Karpas-422 (cell line): ENCODE measurements at regions not wholly inside any gene's neighbourhood (a gene's known extent, or its start where the extent isn't known, plus 50 kb on each side); places are given as distances from the start of the nearest gene placed in this dataset.

Source experiments
- DNase-seq: peaks from one replicate; pipeline ENCODE4 v3.0.0-alpha.2; 2015
- H2AFZ ChIP-seq: fragments of 200-600 bp; sonication (generic); 2 replicates; pipeline ENCODE4 v1.6.1; 2014; ENCODE audit warnings: antibody characterized with exemption, low read length, mixed read lengths
- H3K27ac ChIP-seq: fragments of 200-600 bp; sonication (generic); 2 replicates; pipeline ENCODE4 v1.5.1; 2014; ENCODE audit warnings: mild to moderate bottlenecking, low read length, moderate library complexity
- H3K27me3 ChIP-seq: fragments of 200-600 bp; sonication (generic); 2 replicates; pipeline ENCODE4 v1.6.1; 2014; ENCODE audit warnings: low read length, mixed read lengths
- H3K36me3 ChIP-seq: fragments of 200-600 bp; sonication (generic); 2 replicates; pipeline ENCODE4 v1.6.1; 2014; ENCODE audit warnings: low read length, mixed read lengths; ENCODE audit not compliant: insufficient read depth
- H3K4me1 ChIP-seq: fragments of 200-600 bp; sonication (generic); 2 replicates; pipeline ENCODE4 v1.6.1; 2014; ENCODE audit warnings: mild to moderate bottlenecking, low read length, mixed read lengths
- H3K4me2 ChIP-seq: fragments of 200-600 bp; sonication (generic); 2 replicates; pipeline ENCODE4 v1.6.1; 2014; ENCODE audit warnings: low read length, low read depth, mild to moderate bottlenecking; ENCODE audit not compliant: poor library complexity, severe bottlenecking
- H3K4me3 ChIP-seq: fragments of 200-600 bp; sonication (generic); 2 replicates; pipeline ENCODE4 v1.5.1; 2014; ENCODE audit warnings: mild to moderate bottlenecking, antibody characterized with exemption, low read length, mixed read lengths
- H3K79me2 ChIP-seq: fragments of 200-600 bp; sonication (generic); 2 replicates; pipeline ENCODE4 v1.6.1; 2014; ENCODE audit warnings: mild to moderate bottlenecking, low read length, mixed read lengths
- H3K9ac ChIP-seq: fragments of 200-600 bp; sonication (generic); 2 replicates; pipeline ENCODE4 v1.6.0; 2014; ENCODE audit warnings: low read length
- H3K9me2 ChIP-seq: fragments of 200-600 bp; sonication (generic), shearing (Covaris generic); replicated peaks from 2 replicates; pipeline ENCODE4 v1.6.0; 2014; ENCODE audit warnings: mild to moderate bottlenecking, low read length, moderate library complexity; ENCODE audit not compliant: insufficient read depth
- H3K9me3 ChIP-seq: fragments of 300-700, 200-600 bp; sonication (generic); 2 replicates; pipeline ENCODE4 v1.6.1; 2014; ENCODE audit warnings: low read length, mixed read lengths
- H4K20me1 ChIP-seq: fragments of 200-600 bp; sonication (generic); 2 replicates; pipeline ENCODE4 v1.6.1; 2014; ENCODE audit warnings: mild to moderate bottlenecking, antibody characterized with exemption, low read length, low read depth; ENCODE audit not compliant: insufficient read depth

DNA sequence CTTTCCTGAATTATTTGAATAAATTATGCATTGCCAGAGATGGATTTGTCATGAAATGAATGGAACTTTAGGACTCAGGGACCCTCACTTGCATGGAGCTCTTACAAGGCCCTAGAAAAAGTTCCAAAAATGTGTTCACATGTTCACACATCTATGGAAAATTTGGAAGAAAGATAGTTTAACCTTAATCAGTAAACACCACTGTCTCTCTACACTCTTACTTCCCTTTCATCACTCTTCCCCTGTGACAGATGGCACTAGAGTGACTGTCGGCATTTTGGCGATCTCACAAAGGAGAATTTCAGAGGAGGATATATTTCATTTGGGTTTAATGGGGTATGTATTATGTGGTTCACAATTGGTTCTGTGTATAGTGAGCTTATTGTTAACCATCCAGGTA lies 600.8 kb downstream of the IGSF11 start:
- Histone ChIP-seq H3K27ac (no peak overlapping the region), H4K20me1 (no peaks in the 10 kb centered on the region), H3K9me3 (no peaks in the 10 kb centered on the region), H3K27me3 (no peaks in the 10 kb centered on the region), H3K4me3 (no peak overlapping the region), H2AFZ (no peak overlapping the region), H3K4me2 (no peak overlapping the region), H3K36me3 (no peaks in the 10 kb centered on the region), H3K79me2 (no peaks in the 10 kb centered on the region), H3K9ac (no peak overlapping the region), H3K4me1 (no peaks in the 10 kb centered on the region), H3K9me2 (no peaks in the 10 kb centered on the region)
- DNase-seq, result no peak

DNA sequence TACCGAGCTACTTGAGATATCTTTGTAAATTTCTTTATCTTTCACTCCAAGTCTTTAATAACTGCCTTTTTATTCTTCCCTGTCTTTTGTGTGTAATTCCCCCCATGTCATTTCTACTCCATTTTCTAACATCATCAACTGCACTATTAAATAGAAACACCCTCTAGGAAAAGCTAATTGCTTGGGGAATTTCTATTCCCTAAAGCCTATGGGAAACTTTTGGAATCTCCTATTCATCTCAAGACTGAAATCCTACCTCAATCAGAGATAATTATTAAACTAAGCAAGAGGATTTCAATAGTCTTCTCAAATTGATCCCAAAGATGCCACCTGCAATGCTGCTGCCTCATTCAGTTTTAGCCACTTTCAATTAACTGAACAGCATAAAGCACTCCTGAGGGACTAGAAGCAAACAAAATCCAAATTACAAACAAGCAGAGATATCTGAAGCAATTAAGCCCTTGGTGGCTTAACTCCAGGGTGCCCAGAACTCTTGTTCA lies 598.7 kb downstream of the IGSF11 start:
- Histone ChIP-seq H3K36me3 (no peaks in the 10 kb centered on the region), H2AFZ (no peak overlapping the region), H3K4me3 (no peak overlapping the region), H3K9me2 (no peaks in the 10 kb centered on the region), H3K27me3 (no peaks in the 10 kb centered on the region), H4K20me1 (no peaks in the 10 kb centered on the region), H3K79me2 (no peaks in the 10 kb centered on the region), H3K27ac (no peak overlapping the region), H3K4me1 (no peaks in the 10 kb centered on the region), H3K9me3 (no peaks in the 10 kb centered on the region), H3K9ac (no peak overlapping the region), H3K4me2 (no peak overlapping the region)
- no peak for DNase-seq

DNA sequence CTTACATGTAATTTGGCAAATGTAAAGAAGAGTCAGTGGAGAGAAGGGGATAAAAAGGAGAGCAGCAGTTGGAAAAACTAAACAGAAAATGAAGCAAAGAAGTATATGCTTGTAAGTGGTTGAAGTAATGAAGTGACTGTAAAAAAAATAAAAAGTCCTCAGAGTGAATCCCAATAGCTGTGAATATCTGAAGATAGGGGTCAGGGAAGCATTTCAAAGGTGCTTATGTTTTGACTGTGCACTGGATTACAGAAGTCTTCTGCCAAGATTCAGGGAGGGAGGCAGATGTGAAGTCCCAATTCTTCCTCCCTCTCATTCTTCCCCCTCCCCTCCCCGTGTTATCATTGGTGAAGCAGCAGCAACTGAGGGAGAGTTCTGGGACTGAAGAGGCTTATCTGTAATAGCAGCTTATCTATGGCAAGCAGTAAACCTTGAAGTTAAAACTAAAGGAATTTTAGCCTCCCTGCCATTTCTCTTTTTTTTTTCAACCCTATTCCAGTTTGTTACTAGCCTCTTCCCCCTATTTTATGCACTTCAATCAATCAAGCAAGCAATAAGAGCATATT lies 597.9 kb downstream of the IGSF11 start:
- Histone ChIP-seq H3K9ac (no peak overlapping the region), H3K9me2 (no peaks in the 10 kb centered on the region), H2AFZ (no peak overlapping the region), H3K27me3 (no peaks in the 10 kb centered on the region), H4K20me1 (no peaks in the 10 kb centered on the region), H3K9me3 (no peaks in the 10 kb centered on the region), H3K4me2 (no peak overlapping the region), H3K4me1 (no peaks in the 10 kb centered on the region), H3K4me3 (no peak overlapping the region), H3K36me3 (no peaks in the 10 kb centered on the region), H3K27ac (no peak overlapping the region), H3K79me2 (no peaks in the 10 kb centered on the region)
- no peak for DNase-seq

DNA sequence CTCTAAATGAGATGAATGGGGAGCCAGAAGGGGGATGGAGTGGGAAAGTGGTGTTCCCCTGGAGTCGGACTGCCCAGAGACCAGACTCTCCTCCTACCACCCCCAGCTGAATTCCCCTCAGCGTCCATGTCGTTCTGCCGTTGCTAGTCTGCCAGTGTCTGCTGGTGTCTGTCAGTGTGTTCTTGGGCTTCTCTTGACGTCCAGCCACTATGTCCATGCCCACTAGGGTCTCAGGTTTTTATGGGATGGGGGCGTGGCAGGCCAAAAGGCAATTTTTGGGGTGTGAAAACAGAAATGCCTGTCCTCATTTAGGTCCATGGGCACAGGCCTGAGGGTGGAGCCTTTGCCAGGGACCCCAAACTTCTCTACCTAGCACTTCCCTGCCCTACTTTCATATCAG lies 589.6 kb downstream of the IGSF11 start:
- H3K4me1 ChIP-seq, result no peaks in the 10 kb centered on the region
- DNase-seq, result no peak
- no peaks in the 10 kb centered on the region for H3K27me3 ChIP-seq
- H3K4me3 ChIP-seq, result no peak overlapping the region
- no peaks in the 10 kb centered on the region for H3K9me3 ChIP-seq
- no peaks in the 10 kb centered on the region for H3K36me3 ChIP-seq
- H2AFZ ChIP-seq, result no peak overlapping the region
- H4K20me1 ChIP-seq, result no peaks in the 10 kb centered on the region
- H3K9ac ChIP-seq, result no peak overlapping the region
- H3K79me2 ChIP-seq, result no peaks in the 10 kb centered on the region
- no peak overlapping the region for H3K4me2 ChIP-seq
- H3K9me2 ChIP-seq, result no peaks in the 10 kb centered on the region
- H3K27ac ChIP-seq, result no peak overlapping the region

DNA sequence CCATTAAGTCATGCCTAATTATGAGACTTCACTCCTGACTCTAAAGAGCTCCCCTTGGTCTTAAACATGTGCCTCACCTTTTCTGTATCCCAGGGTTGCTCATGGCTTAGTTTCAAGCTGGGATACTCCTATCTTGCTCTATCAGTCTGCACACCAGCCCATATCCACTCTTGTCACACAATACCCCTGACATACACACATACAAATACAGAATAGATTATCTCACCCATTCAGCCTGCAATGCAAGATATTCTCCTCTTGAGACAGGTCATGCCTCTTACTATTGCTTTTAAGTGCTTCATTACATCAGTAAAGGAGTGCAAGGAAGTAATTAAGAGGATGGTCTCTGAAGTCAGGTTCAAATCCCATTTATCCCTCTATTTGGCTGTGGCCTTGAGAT lies 587.3 kb downstream of the IGSF11 start:
- Histone ChIP-seq H3K27ac (no peak overlapping the region), H3K4me3 (no peak overlapping the region), H4K20me1 (no peaks in the 10 kb centered on the region), H3K9me3 (no peaks in the 10 kb centered on the region), H2AFZ (no peak overlapping the region), H3K27me3 (no peaks in the 10 kb centered on the region), H3K9me2 (no peaks in the 10 kb centered on the region), H3K9ac (no peak overlapping the region), H3K79me2 (no peaks in the 10 kb centered on the region), H3K4me1 (no peaks in the 10 kb centered on the region), H3K36me3 (no peaks in the 10 kb centered on the region; the same call in 1 of the 2 replicates), H3K4me2 (no peak overlapping the region)
- DNase-seq, result no peak

DNA sequence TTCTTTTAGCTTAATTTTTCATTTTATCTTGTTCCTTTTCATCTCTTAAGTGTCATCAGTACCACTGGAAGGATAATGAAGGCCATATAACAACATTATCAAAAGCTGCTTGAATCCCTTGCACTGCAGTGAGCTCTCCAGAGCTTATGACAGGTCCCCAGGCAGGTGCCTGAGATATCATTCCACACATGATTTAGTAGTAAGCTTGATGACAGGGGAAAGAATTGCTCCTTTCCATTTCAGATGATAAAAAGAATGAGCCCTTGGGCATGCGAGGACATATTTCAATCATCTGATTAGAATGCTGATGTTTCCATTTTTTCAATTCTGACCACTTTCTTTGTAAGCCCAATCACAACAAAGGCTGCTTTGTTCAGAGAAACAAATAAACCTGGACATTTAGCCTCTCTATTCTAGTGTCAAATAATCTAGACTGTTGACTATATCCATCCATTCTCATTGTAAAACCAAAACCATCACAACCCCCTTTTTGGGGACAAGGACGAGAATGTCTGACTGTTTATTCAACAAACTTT lies 567.8 kb downstream of the IGSF11 start:
- Histone ChIP-seq H3K36me3 (no peaks in the 10 kb centered on the region), H2AFZ (no peak overlapping the region), H3K4me3 (no peak overlapping the region), H3K4me1 (no peaks in the 10 kb centered on the region), H4K20me1 (no peaks in the 10 kb centered on the region), H3K27ac (no peak overlapping the region), H3K4me2 (no peak overlapping the region), H3K27me3 (no peaks in the 10 kb centered on the region), H3K9me2 (no peaks in the 10 kb centered on the region), H3K9me3 (no peaks in the 10 kb centered on the region), H3K79me2 (no peaks in the 10 kb centered on the region), H3K9ac (no peak overlapping the region)
- no peak for DNase-seq

DNA sequence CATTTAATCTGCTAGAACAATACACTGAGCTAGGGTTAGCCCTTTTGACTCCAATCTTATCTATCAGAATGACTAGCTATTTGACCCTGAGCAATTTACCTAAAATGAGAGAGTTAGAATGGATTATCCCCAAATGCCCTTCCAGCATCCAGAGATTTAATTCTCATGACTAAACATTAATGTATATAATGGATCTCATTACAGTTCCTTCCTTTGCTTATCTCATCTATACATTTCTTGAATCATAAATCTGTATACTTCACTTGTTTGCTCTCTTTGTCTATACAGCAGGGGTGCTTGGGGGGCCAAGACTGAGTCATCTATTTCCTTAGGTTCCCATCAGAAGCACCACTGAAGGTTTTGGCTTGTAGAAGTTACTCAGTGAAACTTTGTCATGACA lies 565.8 kb downstream of the IGSF11 start:
- no peak overlapping the region for H2AFZ ChIP-seq
- DNase-seq, result no peak
- H4K20me1 ChIP-seq, result no peaks in the 10 kb centered on the region
- no peaks in the 10 kb centered on the region for H3K9me2 ChIP-seq
- no peaks in the 10 kb centered on the region for H3K36me3 ChIP-seq
- H3K4me1 ChIP-seq, result no peaks in the 10 kb centered on the region
- no peak overlapping the region for H3K4me3 ChIP-seq
- no peaks in the 10 kb centered on the region for H3K9me3 ChIP-seq
- H3K27me3 ChIP-seq, result no peaks in the 10 kb centered on the region
- H3K4me2 ChIP-seq, result no peak overlapping the region
- H3K79me2 ChIP-seq, result no peaks in the 10 kb centered on the region
- no peak overlapping the region for H3K27ac ChIP-seq
- no peak overlapping the region for H3K9ac ChIP-seq

DNA sequence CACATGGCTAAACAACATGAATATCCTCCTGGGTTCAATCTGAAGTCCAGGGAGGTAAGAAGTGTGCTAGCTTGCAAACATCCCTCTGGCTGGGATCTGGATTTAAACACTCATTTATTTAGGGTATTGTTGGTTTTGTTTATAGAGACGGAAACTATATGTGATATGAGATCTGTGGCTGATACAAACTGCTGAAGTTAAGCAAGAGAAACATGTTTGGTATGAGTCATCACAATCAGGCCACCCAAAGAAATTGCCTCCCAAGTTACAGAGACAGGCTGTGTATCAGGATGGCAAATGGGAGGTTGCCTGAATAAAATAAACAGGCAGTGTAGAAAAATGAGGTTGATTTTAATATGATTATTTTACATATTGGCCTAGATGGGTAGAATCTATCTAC lies 562.1 kb downstream of the IGSF11 start:
- Histone ChIP-seq H4K20me1 (no peaks in the 10 kb centered on the region), H3K4me3 (no peak overlapping the region), H3K9ac (no peak overlapping the region), H3K9me2 (no peaks in the 10 kb centered on the region), H3K4me1 (peaks cover 10% of the 10 kb centered on the region), H3K4me2 (no peak overlapping the region), H3K27ac (no peak overlapping the region), H3K27me3 (no peaks in the 10 kb centered on the region), H3K79me2 (no peaks in the 10 kb centered on the region), H3K36me3 (no peaks in the 10 kb centered on the region), H3K9me3 (no peaks in the 10 kb centered on the region), H2AFZ (no peak overlapping the region)
- DNase-seq, result no peak
